ENCODE measurements at regions not wholly inside any gene's neighbourhood (a gene's known extent, or its start where the extent isn't known, plus 50 kb on each side); places are given as distances from the start of the nearest gene placed in this dataset.
"Not testable (repeated sequence)": the region's sequence is repeated elsewhere in the genome, so short reads cannot be mapped to it uniquely, and the experiment has no call there.

GRCh38 chr1:116292929-116293725 lies 79.9 kb upstream of the ATP1A1 start:
- Mint-ChIP-seq H3K4me3 (no peak overlapping the region), H3K36me3 (ENCODE audit: low read depth) (no peaks in the 10 kb centered on the region), H3K4me1 (peaks cover under 1% of the 10 kb centered on the region), H3K27ac (no peak overlapping the region), H3K27me3 (ENCODE audit: low read depth) (peaks cover 6% of the 10 kb centered on the region), H3K9me3 (no peaks in the 10 kb centered on the region)
- TF ChIP-seq, protein P1, sequence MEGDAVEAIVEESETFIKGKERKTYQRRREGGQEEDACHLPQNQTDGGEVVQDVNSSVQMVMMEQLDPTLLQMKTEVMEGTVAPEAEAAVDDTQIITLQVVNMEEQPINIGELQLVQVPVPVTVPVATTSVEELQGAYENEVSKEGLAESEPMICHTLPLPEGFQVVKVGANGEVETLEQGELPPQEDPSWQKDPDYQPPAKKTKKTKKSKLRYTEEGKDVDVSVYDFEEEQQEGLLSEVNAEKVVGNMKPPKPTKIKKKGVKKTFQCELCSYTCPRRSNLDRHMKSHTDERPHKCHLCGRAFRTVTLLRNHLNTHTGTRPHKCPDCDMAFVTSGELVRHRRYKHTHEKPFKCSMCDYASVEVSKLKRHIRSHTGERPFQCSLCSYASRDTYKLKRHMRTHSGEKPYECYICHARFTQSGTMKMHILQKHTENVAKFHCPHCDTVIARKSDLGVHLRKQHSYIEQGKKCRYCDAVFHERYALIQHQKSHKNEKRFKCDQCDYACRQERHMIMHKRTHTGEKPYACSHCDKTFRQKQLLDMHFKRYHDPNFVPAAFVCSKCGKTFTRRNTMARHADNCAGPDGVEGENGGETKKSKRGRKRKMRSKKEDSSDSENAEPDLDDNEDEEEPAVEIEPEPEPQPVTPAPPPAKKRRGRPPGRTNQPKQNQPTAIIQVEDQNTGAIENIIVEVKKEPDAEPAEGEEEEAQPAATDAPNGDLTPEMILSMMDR (IDR thresholded peaks at IDR 0.05; ENCODE audit: unreplicated experiment in 3 of 3), result no peak

- H3K4me1 Mint-ChIP-seq, result no peaks in the 10 kb centered on the region
- TF ChIP-seq, protein P1 (IDR thresholded peaks at IDR 0.05; ENCODE audit: unreplicated experiment in 3 of 3), result no peak
- peaks cover 6% of the 10 kb centered on the region for H3K9me3 Mint-ChIP-seq
- H3K4me3 Mint-ChIP-seq, result no peak overlapping the region
- no peaks in the 10 kb centered on the region for H3K36me3 Mint-ChIP-seq (ENCODE audit: low read depth)
- H3K27ac Mint-ChIP-seq, result no peak overlapping the region
- H3K27me3 Mint-ChIP-seq (ENCODE audit: low read depth), result peaks cover 12% of the 10 kb centered on the region
Measured at GRCh38 chr1:116297495-116298212, 75.4 kb upstream of the ATP1A1 start.

GRCh38 chr1:116298213-116298579 lies 74.8 kb upstream of the ATP1A1 start:
- not testable (repeated sequence) for H3K4me3 Mint-ChIP-seq; H3K9me3 Mint-ChIP-seq; H3K4me1 Mint-ChIP-seq; H3K36me3 Mint-ChIP-seq (ENCODE audit: low read depth); H3K27ac Mint-ChIP-seq
- peaks cover 12% of the 10 kb centered on the region for H3K27me3 Mint-ChIP-seq (ENCODE audit: low read depth)

DNA sequence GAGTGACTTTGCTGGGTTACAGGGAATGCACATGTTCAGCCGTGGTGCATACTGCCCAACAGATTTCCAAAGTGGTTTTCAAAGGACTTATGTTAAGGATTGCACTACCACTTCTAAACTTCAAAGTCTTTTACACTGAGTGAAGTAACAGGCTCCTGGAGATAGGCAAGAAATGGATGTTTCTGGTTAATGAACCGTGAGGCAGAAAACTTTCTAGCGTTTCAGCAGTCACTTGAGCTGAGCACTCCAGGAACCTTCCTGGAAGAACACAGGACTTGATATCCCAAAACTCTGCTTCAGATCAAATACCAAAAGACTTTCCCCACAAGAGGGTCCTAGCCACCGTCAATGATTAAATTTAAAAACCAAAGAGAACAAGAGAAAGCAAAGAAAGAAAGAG lies 74.3 kb upstream of the ATP1A1 start:
- Mint-ChIP-seq H3K4me3 (no peak overlapping the region), H3K36me3 (ENCODE audit: low read depth) (no peaks in the 10 kb centered on the region), H3K27ac (peak overlapping the region; percentile 1 to 21 (median 7)), H3K9me3 (peaks cover 6% of the 10 kb centered on the region), H3K4me1 (no peaks in the 10 kb centered on the region), H3K27me3 (ENCODE audit: low read depth) (peaks cover 12% of the 10 kb centered on the region)
- TF ChIP-seq, protein P1 (IDR thresholded peaks at IDR 0.05; ENCODE audit: unreplicated experiment in 3 of 3), result no peak

GRCh38 chr1:116299248-116299647 lies 73.8 kb upstream of the ATP1A1 start:
- Mint-ChIP-seq H3K9me3 (peaks cover 6% of the 10 kb centered on the region), H3K27ac (no peak overlapping the region), H3K4me3 (no peak overlapping the region), H3K36me3 (ENCODE audit: low read depth) (no peaks in the 10 kb centered on the region), H3K27me3 (ENCODE audit: low read depth) (peaks cover 12% of the 10 kb centered on the region), H3K4me1 (no peaks in the 10 kb centered on the region)
- TF ChIP-seq, protein P1 (IDR thresholded peaks at IDR 0.05; ENCODE audit: unreplicated experiment in 3 of 3), result no peak

GRCh38 chr1:116302281-116302680 lies 70.8 kb upstream of the ATP1A1 start:
- Mint-ChIP-seq H3K4me3 (no peak overlapping the region), H3K36me3 (ENCODE audit: low read depth) (no peaks in the 10 kb centered on the region), H3K27me3 (ENCODE audit: low read depth) (peaks cover 8% of the 10 kb centered on the region)

More at GRCh38 chr1:116302281-116302680, 70.8 kb upstream of the ATP1A1 start:
- TF ChIP-seq, protein P1 (IDR thresholded peaks at IDR 0.05; ENCODE audit: unreplicated experiment in 3 of 3), result no peak
- Mint-ChIP-seq H3K27ac (no peak overlapping the region), H3K4me1 (no peaks in the 10 kb centered on the region), H3K9me3 (peaks cover 8% of the 10 kb centered on the region)

All from nephron (organoid).